ENCODE measurements at regions not wholly inside any gene's neighbourhood (a gene's known extent, or its start where the extent isn't known, plus 50 kb on each side); places are given as distances from the start of the nearest gene placed in this dataset.
"Not testable (repeated sequence)": the region's sequence is repeated elsewhere in the genome, so short reads cannot be mapped to it uniquely, and the experiment has no call there.

DNA sequence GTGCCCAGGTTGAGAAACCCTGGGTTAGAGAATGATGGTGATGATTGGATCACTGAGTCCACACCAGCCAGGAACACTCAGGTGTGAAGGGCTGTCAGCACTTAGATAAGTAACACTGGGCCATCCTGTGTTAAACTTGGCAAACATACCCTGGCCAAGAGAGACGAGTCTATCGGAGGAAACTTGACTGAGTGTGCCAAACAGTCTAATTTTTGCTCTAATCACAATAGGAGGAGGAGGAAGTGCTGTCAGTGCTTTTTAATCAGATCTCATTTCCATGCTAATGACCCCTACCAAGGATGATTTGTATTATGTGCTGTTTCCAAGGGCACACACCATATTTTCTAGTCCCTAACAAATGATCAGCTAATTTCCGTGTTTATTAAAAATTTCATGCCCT, 63.8 kb upstream of the SEC11C start:
- in situ Hi-C loops (cut with HindIII; ENCODE audit: low pct_unique_long_range_greater_than_20kb, low sequenced_read_pairs): no loop called here
- DNase-seq (ENCODE audit: low read depth, low spot score): no peak

DNA sequence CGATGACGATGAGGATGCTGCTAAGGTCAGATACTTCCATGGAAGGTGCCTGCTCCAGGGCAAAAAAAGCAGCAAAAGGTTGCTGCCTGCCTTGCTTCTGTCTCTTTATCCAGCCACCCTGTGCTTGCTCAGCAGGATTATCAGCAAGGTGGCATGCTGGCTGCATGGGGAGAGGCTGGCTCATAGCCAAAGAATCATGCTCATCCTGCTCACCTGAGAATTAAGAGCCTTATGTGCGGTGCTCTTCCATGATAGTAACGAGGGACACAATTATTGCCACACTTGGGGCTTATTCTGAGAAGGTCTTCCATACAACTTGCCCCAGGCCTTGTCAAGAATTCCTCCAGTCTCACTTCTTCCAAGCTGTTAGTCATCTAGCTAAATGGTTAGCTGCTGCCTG, 60.4 kb upstream of the SEC11C start:
- DNase-seq (ENCODE audit: low read depth, low spot score): no peak
- in situ Hi-C loops (cut with HindIII; ENCODE audit: low pct_unique_long_range_greater_than_20kb, low sequenced_read_pairs): no loop called here

DNA sequence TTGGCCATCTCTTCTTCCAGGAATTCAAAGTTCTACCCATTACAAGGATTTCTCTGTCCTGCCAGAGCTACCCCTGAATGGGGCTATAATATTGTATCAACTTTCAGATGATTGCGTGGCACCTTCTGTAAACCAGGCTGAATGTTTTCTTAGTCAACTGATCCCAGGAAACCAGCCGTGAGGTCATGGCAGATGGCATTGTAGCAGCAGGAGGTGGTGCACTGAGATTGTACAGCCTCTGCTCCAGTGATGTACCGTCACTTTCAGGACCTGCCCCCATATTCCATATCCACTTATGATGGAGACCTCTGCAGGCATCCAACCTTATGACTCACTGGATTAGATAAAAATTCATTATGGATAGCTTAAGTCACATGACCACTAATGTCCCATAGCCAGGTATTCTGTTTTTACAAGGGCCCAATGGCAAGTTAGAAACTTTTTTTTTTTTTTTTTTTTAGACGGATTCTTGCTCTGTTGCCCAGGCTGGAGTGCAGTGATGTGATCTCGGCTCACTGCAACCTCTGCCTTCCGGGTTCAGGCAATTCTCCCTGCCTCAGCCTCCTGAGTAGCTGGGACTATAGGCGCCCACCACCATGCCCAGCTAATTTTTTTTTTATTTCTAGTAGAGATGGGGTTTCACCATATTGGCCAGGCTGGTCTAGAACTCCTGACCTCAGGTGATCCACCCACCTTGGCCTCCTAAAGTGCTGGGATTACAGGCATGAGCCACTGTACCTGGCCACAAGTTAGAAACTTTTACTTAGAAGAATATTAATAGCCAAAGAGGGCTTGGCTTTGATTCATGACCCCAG, 59.8 kb upstream of the SEC11C start:
- DNase-seq (ENCODE audit: low read depth, low spot score); in situ Hi-C loops (cut with HindIII; ENCODE audit: low pct_unique_long_range_greater_than_20kb, low sequenced_read_pairs): not testable (repeated sequence)

DNA sequence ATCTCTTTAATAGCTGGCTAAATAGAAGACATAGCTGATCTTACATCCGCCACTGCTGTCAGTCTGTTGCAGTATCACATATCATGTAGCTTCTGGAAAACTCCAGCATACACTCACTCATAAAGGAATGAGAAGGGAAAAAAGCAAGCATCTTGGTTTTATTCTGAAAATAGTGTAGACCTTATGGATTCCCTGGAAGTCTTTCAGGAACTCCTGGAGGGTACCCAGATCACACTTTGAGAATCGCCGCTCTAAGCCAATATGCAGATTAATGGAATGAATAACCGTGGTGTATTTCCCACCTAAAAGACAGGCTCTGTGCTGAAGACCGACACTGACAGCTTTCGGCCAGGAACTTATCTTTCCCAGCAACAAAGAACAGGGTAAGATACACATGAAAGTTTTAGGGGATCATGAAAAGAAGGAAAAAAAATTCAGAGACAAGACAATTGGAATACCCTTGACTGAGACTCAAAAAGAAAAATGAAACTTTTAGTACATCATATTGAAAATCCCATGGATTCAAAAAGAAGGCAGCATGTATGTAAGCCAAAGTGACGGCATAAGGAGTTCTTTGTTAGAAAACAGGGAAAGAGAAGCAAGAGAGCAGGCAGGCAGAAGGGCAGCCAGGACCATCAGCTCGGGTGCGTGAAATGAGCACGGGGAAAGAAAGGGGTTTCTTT, 56.4 kb upstream of the SEC11C start:
- DNase-seq (ENCODE audit: low read depth, low spot score): no peak
- in situ Hi-C loops (cut with HindIII; ENCODE audit: low pct_unique_long_range_greater_than_20kb, low sequenced_read_pairs): no loop called here

DNA sequence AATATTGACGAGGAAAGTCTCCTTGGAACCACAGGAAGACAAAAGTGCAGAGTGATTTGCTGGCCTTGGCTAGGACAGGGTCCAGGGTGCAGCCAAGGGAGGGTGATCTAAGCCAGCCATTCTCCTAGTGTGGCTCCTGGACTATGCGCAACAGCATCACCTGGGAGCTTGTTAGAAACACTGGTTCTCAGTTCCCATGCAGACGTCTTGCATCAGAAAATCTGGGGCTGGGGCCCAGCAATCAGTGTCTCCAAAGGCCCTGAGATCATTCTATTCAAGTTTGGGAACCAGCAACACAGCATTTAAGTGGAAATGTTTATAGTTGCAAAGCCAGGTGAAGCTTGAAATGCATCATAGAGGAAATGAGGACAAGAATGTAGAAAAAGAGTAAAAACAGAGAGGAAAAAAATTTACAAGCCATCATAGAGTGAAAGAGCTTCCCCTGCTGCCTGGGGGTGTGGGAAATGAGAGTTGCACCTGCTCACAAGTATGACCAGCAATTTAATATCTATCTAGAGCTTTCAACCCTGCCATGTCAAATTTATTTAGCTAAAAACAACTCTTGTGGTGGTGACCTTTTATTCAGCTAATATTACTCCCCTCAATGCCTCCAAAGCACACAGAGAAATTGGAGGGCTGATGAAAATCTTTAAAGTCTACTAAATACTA, 54.4 kb upstream of the SEC11C start:
- in situ Hi-C loops (cut with HindIII; ENCODE audit: low pct_unique_long_range_greater_than_20kb, low sequenced_read_pairs): no loop called here
- DNase-seq (ENCODE audit: low read depth, low spot score): no peak

DNA sequence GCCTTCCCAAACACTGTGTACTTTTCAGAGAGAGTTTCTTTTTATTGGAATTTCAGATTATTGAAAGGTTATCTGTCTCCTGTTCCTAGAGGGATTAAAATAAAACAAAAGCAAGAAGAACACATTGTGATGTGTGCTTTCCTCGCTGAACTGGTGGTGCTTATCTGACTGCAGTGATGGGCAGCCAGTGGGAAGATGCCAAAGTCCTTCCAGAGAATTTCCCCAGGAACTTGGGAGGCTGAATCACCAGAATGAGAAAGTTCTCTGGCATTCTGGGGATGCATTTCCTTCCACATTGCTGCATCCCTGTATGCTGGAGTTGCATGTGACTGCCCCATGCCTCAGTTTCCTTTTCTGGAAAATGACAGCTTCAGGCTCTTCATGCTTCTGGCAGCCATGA, 53.9 kb upstream of the SEC11C start:
- DNase-seq (ENCODE audit: low read depth, low spot score): no peak
- in situ Hi-C loops (cut with HindIII; ENCODE audit: low pct_unique_long_range_greater_than_20kb, low sequenced_read_pairs): no loop called here

DNA sequence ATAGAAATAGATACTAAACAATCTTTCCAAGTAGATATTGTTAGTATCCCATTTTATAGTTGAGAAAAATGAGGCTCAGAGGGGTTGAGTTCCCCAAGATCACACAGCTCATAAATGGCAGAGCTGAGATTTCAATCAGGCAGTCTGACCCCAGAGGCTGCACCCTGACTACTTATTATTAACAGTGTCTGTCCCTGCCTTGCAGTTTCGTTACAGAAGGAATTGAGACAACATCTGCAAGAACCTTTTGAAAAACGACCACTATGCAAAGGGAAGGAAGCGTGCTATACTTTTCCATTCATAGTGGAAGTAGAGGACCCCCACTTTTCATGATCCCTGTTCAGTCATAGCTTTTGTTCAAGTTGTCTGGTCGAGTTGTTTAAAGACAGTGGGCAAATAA, 53.2 kb upstream of the SEC11C start:
- DNase-seq (ENCODE audit: low read depth, low spot score): no peak
- in situ Hi-C loops (cut with HindIII; ENCODE audit: low pct_unique_long_range_greater_than_20kb, low sequenced_read_pairs): no loop called here

DNA sequence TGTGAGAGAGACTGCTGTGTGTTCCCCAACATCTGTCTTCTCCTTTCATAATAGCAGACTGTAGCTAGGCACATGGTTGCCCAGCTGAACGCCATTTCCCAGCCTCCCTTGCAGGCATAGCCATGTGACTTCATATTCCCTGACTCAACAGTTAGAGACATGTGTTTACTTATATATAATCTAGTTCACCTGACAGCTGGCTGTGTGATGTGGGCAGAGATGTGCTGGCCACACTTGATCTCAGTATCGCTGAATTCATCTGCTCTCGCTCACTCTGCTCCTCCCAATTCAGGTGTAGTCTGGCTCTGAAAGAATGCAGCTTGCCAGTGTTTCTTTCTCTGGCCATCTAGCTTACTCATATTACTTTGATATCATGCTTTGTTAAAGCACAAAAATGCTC, 52.3 kb upstream of the SEC11C start:
- in situ Hi-C loops (cut with HindIII; ENCODE audit: low pct_unique_long_range_greater_than_20kb, low sequenced_read_pairs): no loop called here
- no peak for DNase-seq (ENCODE audit: low read depth, low spot score)
